Hepatocyte (in vitro differentiated cells): ENCODE measurements at regions not wholly inside any gene's neighbourhood (a gene's known extent, or its start where the extent isn't known, plus 50 kb on each side); places are given as distances from the start of the nearest gene placed in this dataset.
"Not testable (repeated sequence)": the region's sequence is repeated elsewhere in the genome, so short reads cannot be mapped to it uniquely, and the experiment has no call there.

ENCODE experiments used
- DNase-seq: peaks from one replicate; pipeline ENCODE4 v3.0.0-alpha.2; 2016; ENCODE audit warnings: low spot score
- H2AFZ ChIP-seq: fragments of 200-600 bp; sonication (generic); 2 replicates; pipeline ENCODE4 v1.6.0; 2016; ENCODE audit warnings: antibody characterized with exemption, mild to moderate bottlenecking
- H3K27ac ChIP-seq: fragments of 200-600 bp; sonication (generic); 2 replicates; pipeline ENCODE4 v1.5.1; 2016; ENCODE audit warnings: mild to moderate bottlenecking
- H3K27me3 ChIP-seq: fragments of 200-600 bp; sonication (generic); 2 replicates; pipeline ENCODE4 v1.6.1; 2016
- H3K36me3 ChIP-seq: fragments of 200-600 bp; sonication (generic); replicated peaks from 2 replicates; pipeline ENCODE4 v1.5.1; 2016; ENCODE audit warnings: low read depth; ENCODE audit not compliant: insufficient read depth
- H3K4me1 ChIP-seq: fragments of 200-600 bp; sonication (generic); 2 replicates; pipeline ENCODE4 v1.5.1; 2016; ENCODE audit warnings: mild to moderate bottlenecking, moderate library complexity; ENCODE audit not compliant: insufficient read depth
- H3K4me2 ChIP-seq: fragments of 200-600 bp; sonication (generic); 2 replicates; pipeline ENCODE4 v1.6.0; 2016
- H3K4me3 ChIP-seq: fragments of 200-600 bp; sonication (generic); 2 replicates; pipeline ENCODE4 v1.5.1; 2016; ENCODE audit warnings: mild to moderate bottlenecking
- H3K79me2 ChIP-seq: fragments of 200-600 bp; sonication (generic); 2 replicates; pipeline ENCODE4 v1.6.0; 2017; ENCODE audit warnings: mild to moderate bottlenecking
- H3K9me2 ChIP-seq: fragments of 200-600 bp; sonication (generic); replicated peaks from 2 replicates; pipeline ENCODE4 v1.6.0; 2017; ENCODE audit warnings: mild to moderate bottlenecking; ENCODE audit not compliant: insufficient read depth
- H3K9me3 ChIP-seq: fragments of 200-600 bp; sonication (generic); 2 replicates; pipeline ENCODE4 v1.5.1; 2016; ENCODE audit warnings: low read depth, mild to moderate bottlenecking
- H4K20me1 ChIP-seq: fragments of 200-600 bp; sonication (generic); 2 replicates; pipeline ENCODE4 v1.6.0; 2016; ENCODE audit warnings: mild to moderate bottlenecking; ENCODE audit not compliant: insufficient read depth, poor library complexity, severe bottlenecking
- EZH2 ChIP-seq: fragments of 200-600 bp; sonication (generic); IDR thresholded peaks from 2 replicates; pipeline ENCODE4 v1.6.1; 2016; ENCODE audit warnings: antibody characterized with exemption, mild to moderate bottlenecking, borderline replicate concordance
- EZH2phosphoT487 ChIP-seq: fragments of 200-600 bp; sonication (generic); IDR thresholded peaks from one replicate; pipeline ENCODE4 v1.6.1; 2018; ENCODE audit warnings: antibody characterized with exemption, mild to moderate bottlenecking, low read depth, moderate library complexity; ENCODE audit not compliant: unreplicated experiment, severe bottlenecking
- WGBS: methylation state at CpG from one replicate; pipeline ENCODE4 v1.1.6; 2016; ENCODE audit warnings: low lambda C conversion rate; ENCODE audit errors: missing lambda C conversion rate; 5-methylcytosine and 5-hydroxymethylcytosine counted together
- TF ChIP-seq, protein P1 (sequence below): fragments of 200-600 bp; sonication (generic); IDR thresholded peaks from 2 replicates; pipeline ENCODE4 v1.5.1; 2016; ENCODE audit warnings: antibody characterized with exemption, mild to moderate bottlenecking; ENCODE audit not compliant: poor library complexity

DNA sequence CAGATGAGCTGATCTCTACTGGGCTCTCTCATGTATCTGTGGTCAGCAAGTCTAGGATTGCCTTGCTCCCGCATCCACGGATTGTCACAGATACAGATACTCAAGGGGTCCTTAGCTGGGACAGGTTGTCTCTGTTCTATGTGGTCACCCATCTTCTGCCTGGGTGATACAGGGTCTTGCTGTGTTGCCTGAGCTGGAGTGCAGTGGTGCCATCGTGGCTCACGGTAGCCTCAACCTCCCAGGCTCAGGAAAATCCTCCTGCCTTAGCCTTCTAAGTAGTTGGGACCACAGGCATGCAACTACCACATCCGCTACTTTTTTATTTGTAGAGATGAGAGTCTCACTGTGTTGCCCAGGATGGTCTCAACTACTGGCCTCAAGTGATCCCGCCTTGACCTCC, 72.5 kb upstream of the ZNF217 start:
- WGBS, result 98% methylated on average over 6 of the region's 6 CpGs

DNA sequence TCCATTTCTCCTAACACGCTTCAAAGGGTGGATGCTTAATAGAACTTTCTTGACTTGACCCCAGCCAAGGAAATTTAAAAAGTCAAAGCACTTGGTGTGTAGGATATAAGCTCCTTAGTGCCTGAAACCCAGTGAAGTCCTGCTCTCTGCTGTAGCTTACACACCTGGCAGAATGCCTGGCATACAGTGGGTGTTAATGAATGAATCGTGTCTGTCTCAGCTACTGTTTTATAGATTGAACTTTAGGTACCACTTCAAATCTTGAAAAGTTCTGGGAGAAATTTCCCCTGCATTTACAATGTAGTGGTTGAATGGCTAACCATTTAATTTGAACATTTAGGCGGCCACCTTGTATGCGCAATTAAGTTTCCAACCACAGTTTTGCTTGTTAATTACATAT, 70.5 kb upstream of the ZNF217 start:
- Histone ChIP-seq H3K9me3 (no peaks in the 10 kb centered on the region), H4K20me1 (no peaks in the 10 kb centered on the region), H3K36me3 (no peaks in the 10 kb centered on the region), H3K27me3 (no peaks in the 10 kb centered on the region), H3K9me2 (no peaks in the 10 kb centered on the region), H3K4me1 (peaks cover 17% of the 10 kb centered on the region), H3K27ac (no peak overlapping the region), H3K4me2 (no peak overlapping the region), H2AFZ (no peak overlapping the region), H3K4me3 (no peak overlapping the region), H3K79me2 (no peaks in the 10 kb centered on the region)
- no peak for TF ChIP-seq EZH2phosphoT487
- TF ChIP-seq, protein P1, sequence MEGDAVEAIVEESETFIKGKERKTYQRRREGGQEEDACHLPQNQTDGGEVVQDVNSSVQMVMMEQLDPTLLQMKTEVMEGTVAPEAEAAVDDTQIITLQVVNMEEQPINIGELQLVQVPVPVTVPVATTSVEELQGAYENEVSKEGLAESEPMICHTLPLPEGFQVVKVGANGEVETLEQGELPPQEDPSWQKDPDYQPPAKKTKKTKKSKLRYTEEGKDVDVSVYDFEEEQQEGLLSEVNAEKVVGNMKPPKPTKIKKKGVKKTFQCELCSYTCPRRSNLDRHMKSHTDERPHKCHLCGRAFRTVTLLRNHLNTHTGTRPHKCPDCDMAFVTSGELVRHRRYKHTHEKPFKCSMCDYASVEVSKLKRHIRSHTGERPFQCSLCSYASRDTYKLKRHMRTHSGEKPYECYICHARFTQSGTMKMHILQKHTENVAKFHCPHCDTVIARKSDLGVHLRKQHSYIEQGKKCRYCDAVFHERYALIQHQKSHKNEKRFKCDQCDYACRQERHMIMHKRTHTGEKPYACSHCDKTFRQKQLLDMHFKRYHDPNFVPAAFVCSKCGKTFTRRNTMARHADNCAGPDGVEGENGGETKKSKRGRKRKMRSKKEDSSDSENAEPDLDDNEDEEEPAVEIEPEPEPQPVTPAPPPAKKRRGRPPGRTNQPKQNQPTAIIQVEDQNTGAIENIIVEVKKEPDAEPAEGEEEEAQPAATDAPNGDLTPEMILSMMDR, result no peak
- TF ChIP-seq EZH2, result no peak
- DNase-seq, result no peak
- WGBS, result 93% methylated on average over 4 of the region's 4 CpGs

More for the DNA sequence above, 72.5 kb upstream of the ZNF217 start:
- no peak for DNase-seq
- no peaks in the 10 kb centered on the region for H3K27me3 ChIP-seq
- H3K4me3 ChIP-seq, result no peak overlapping the region
- H3K9me2 ChIP-seq, result no peaks in the 10 kb centered on the region
- no peaks in the 10 kb centered on the region for H4K20me1 ChIP-seq
- H3K36me3 ChIP-seq, result no peaks in the 10 kb centered on the region
- H2AFZ ChIP-seq, result no peak overlapping the region
- H3K4me2 ChIP-seq, result no peak overlapping the region
- H3K9me3 ChIP-seq, result no peaks in the 10 kb centered on the region
- no peak overlapping the region for H3K27ac ChIP-seq
- H3K79me2 ChIP-seq, result no peaks in the 10 kb centered on the region
- TF ChIP-seq EZH2phosphoT487 (no peak), EZH2 (no peak)
- TF ChIP-seq, protein P1, result no peak
- H3K4me1 ChIP-seq, result peaks cover 7% of the 10 kb centered on the region

DNA sequence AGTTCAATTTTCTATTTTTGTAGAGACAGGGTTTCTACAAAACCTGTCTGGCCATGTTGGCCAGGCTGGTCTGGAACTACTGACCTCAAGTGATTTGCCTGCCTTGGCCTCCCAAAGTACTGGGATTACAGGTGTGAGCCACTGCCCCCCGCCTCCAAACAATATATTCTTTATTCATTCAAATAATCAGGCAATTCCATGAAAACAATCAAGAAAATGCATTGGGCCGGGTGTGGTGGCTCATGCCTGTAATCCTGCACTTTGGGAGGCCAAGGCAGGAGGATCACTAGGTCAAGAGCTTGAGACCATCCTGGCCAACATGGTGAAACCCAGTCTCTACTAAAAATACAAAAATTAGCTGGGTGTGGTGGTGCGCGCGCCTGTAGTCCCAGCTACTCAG, 69.9 kb upstream of the ZNF217 start:
- H4K20me1 ChIP-seq, H3K79me2 ChIP-seq, H3K4me2 ChIP-seq, H2AFZ ChIP-seq, H3K4me3 ChIP-seq, DNase-seq, H3K9me2 ChIP-seq, H3K36me3 ChIP-seq, H3K27ac ChIP-seq, H3K9me3 ChIP-seq, H3K27me3 ChIP-seq: not testable (repeated sequence)
- WGBS, result 99% methylated on average over 5 of the region's 5 CpGs
- H3K4me1 ChIP-seq, result peaks cover 17% of the 10 kb centered on the region

DNA sequence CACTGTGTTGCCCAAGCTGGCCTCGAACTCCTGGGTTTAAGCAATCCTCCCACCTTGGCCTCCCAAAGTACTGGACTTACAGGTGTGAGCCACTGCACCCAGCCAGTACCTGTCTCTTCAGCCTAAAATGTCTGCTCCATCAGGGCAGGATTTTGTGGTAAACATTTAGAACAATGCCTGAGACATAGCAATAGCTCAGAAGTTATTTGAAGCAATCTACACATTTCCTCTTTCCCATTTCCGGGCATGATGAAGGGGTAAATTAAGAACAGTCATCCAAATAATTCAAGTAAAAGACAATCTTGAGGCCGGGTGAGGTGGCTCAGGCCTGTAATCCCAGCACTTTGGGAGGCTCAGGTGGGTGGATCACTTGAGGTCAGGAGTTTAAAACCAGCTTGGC, 69.0 kb upstream of the ZNF217 start:
- Histone ChIP-seq H3K36me3 (no peaks in the 10 kb centered on the region), H3K27ac (no peak overlapping the region), H3K4me2 (no peak overlapping the region), H4K20me1 (no peaks in the 10 kb centered on the region), H3K4me1 (peaks cover 17% of the 10 kb centered on the region), H3K9me3 (no peaks in the 10 kb centered on the region), H3K27me3 (no peaks in the 10 kb centered on the region), H3K4me3 (no peak overlapping the region), H3K79me2 (no peaks in the 10 kb centered on the region), H3K9me2 (no peaks in the 10 kb centered on the region), H2AFZ (no peak overlapping the region)
- no peak for DNase-seq
- TF ChIP-seq, protein P1, result no peak
- no peak for TF ChIP-seq EZH2phosphoT487
- TF ChIP-seq EZH2, result no peak
- 82% methylated on average over 3 of the region's 3 CpGs for WGBS
